ENCODE measurements at regions not wholly inside any gene's neighbourhood (a gene's known extent, or its start where the extent isn't known, plus 50 kb on each side); places are given as distances from the start of the nearest gene placed in this dataset.

DNA sequence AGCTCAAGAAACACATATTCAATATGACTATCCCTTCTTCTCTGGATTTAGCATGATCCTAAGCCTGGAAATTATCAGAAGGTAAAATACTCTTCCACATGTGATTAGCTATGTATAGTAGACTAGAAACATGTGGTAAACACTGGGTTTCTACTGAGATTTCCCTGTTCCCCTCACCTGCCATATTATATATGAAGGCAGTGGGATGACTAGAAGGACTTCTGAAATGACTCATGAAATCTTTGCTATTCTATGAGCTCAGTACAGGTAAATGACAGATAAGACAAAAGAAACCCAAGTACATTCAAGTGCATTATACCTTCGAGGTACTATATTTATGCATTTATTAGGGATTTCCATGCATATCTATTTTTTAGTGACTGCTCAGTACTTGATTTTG is 152.9 kb downstream of the DNAJB9 start:
- Histone ChIP-seq H3K4me3 (no peak overlapping the region), H3K79me2 (ENCODE audit: low read depth) (no peaks in the 10 kb centered on the region), H3K9ac (no peak overlapping the region), H3K27me3 (no peaks in the 10 kb centered on the region), H3K4me1 (peaks cover 10% of the 10 kb centered on the region), H3K9me3 (ENCODE audit: low read depth) (no peaks in the 10 kb centered on the region), H3K36me3 (no peaks in the 10 kb centered on the region), H2AFZ (replicated peaks) (no peak overlapping the region), H4K20me1 (ENCODE audit: low read depth) (no peaks in the 10 kb centered on the region), H3K4me2 (no peak overlapping the region), H3F3A (ENCODE audit: low read depth) (no peaks in the 10 kb centered on the region), H3K27ac (no peak overlapping the region)
- no peaks in the 10 kb centered on the region for H3K9me3 Mint-ChIP-seq
- no peak for DNase-seq (ENCODE audit: low spot score)
- peaks cover 27% of the 10 kb centered on the region for H3K4me1 Mint-ChIP-seq
- TF ChIP-seq, protein P1, sequence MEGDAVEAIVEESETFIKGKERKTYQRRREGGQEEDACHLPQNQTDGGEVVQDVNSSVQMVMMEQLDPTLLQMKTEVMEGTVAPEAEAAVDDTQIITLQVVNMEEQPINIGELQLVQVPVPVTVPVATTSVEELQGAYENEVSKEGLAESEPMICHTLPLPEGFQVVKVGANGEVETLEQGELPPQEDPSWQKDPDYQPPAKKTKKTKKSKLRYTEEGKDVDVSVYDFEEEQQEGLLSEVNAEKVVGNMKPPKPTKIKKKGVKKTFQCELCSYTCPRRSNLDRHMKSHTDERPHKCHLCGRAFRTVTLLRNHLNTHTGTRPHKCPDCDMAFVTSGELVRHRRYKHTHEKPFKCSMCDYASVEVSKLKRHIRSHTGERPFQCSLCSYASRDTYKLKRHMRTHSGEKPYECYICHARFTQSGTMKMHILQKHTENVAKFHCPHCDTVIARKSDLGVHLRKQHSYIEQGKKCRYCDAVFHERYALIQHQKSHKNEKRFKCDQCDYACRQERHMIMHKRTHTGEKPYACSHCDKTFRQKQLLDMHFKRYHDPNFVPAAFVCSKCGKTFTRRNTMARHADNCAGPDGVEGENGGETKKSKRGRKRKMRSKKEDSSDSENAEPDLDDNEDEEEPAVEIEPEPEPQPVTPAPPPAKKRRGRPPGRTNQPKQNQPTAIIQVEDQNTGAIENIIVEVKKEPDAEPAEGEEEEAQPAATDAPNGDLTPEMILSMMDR (IDR thresholded peaks at IDR 0.05), result no peak
- TF ChIP-seq EZH2phosphoT487 (IDR thresholded peaks at IDR 0.05), result no peak
- no peak for TF ChIP-seq EZH2 (IDR thresholded peaks at IDR 0.05)
- H3K27me3 Mint-ChIP-seq (ENCODE audit: insufficient read depth, low read depth), result no peaks in the 10 kb centered on the region
- H3K4me3 Mint-ChIP-seq, result no peak overlapping the region
- H3K36me3 Mint-ChIP-seq, result no peaks in the 10 kb centered on the region
- H3K27ac Mint-ChIP-seq, result no peak overlapping the region

DNA sequence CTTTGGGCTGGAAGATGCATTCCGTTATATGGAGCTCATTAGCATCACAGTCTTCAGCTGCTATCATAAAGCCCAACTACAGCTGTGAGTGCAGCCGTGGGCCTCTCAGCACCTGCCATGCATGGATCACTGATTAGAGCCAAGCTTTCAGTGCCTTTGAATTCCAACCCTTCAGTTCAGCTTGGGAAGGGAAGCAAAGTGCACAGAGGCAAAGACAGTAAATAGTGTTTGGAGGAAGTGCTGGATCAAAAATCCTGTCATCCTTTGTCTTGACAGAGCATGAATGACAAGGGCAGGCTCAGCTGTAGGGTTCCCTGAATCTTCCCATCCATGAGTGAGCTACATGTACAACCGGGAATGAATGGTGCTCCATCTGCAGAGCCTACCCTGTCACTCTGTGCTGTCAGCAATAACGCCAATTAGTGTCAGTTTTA is 153.7 kb downstream of the DNAJB9 start:
- Histone ChIP-seq H3K4me2 (no peak overlapping the region), H3K27ac (no peak overlapping the region), H2AFZ (replicated peaks) (no peak overlapping the region), H3K27me3 (no peaks in the 10 kb centered on the region), H3K36me3 (no peaks in the 10 kb centered on the region), H3K9me3 (ENCODE audit: low read depth) (no peaks in the 10 kb centered on the region), H3K9ac (no peak overlapping the region), H3F3A (ENCODE audit: low read depth) (no peaks in the 10 kb centered on the region), H3K4me1 (peaks cover 10% of the 10 kb centered on the region), H4K20me1 (ENCODE audit: low read depth) (no peaks in the 10 kb centered on the region), H3K79me2 (ENCODE audit: low read depth) (no peaks in the 10 kb centered on the region), H3K4me3 (no peak overlapping the region)
- peak; percentile 54 for DNase-seq (ENCODE audit: low spot score)
- no peaks in the 10 kb centered on the region for H3K27me3 Mint-ChIP-seq (ENCODE audit: insufficient read depth, low read depth)
- no peaks in the 10 kb centered on the region for H3K36me3 Mint-ChIP-seq
- peaks cover 27% of the 10 kb centered on the region for H3K4me1 Mint-ChIP-seq
- no peak overlapping the region for H3K27ac Mint-ChIP-seq
- H3K4me3 Mint-ChIP-seq, result no peak overlapping the region
- TF ChIP-seq EZH2phosphoT487 (IDR thresholded peaks at IDR 0.05) (no peak), EZH2 (IDR thresholded peaks at IDR 0.05) (no peak)
- no peaks in the 10 kb centered on the region for H3K9me3 Mint-ChIP-seq

DNA sequence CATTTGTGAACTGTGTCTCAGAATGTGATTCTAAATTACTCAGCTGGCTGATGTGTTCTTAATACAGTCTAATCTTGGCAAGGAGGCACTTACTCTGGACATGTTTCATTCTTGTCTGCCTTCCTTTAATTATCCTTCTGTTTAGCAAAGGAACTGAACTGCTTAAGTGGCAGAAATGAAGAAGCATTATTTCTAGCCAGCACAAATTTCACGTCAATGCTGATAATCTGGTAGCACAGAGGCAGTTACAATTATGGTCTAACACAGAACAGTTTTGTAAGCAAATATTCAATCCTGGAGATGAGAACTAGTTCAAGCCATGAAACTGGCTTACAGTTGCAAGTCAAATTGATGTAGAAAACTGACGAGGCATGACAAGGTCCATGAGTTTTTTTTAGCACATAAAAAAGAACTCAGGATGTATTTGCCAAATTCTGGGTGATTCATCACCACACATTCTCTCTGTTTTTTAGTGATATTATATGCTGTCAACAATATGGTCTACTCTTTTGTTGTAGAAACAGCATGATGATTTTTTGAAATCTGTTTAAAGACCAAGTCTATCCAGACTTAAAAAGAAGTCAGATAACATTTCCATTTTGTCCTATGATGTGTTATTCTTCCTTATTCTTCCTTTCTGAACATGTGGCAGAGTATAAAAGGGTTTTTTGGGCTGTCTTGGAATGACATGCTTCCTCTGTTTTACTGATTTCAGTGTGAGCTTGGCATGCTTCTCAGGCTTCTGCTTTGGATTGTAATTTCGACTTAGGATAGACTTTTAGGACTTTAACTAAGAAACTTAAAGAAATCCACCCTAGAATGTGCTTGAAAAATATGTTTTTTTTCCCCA is 154.8 kb downstream of the DNAJB9 start:
- Histone ChIP-seq H4K20me1 (ENCODE audit: low read depth) (no peaks in the 10 kb centered on the region), H3K9ac (no peak overlapping the region), H3K27me3 (no peaks in the 10 kb centered on the region), H3K79me2 (ENCODE audit: low read depth) (no peaks in the 10 kb centered on the region), H3K9me3 (ENCODE audit: low read depth) (no peaks in the 10 kb centered on the region), H3K4me2 (no peak overlapping the region), H3K36me3 (no peaks in the 10 kb centered on the region), H3K27ac (no peak overlapping the region), H2AFZ (replicated peaks) (no peak overlapping the region), H3K4me3 (no peak overlapping the region), H3F3A (ENCODE audit: low read depth) (no peaks in the 10 kb centered on the region), H3K4me1 (peaks cover 10% of the 10 kb centered on the region)
- Mint-ChIP-seq H3K4me3 (no peak overlapping the region), H3K27me3 (ENCODE audit: insufficient read depth, low read depth) (no peaks in the 10 kb centered on the region), H3K27ac (peak overlapping the region; percentile 7), H3K9me3 (no peaks in the 10 kb centered on the region), H3K4me1 (peaks cover 27% of the 10 kb centered on the region), H3K36me3 (no peaks in the 10 kb centered on the region)
- TF ChIP-seq EZH2 (IDR thresholded peaks at IDR 0.05) (no peak), EZH2phosphoT487 (IDR thresholded peaks at IDR 0.05) (no peak)
- TF ChIP-seq, protein P1 (IDR thresholded peaks at IDR 0.05), result no peak
- no peak for DNase-seq (ENCODE audit: low spot score)

DNA sequence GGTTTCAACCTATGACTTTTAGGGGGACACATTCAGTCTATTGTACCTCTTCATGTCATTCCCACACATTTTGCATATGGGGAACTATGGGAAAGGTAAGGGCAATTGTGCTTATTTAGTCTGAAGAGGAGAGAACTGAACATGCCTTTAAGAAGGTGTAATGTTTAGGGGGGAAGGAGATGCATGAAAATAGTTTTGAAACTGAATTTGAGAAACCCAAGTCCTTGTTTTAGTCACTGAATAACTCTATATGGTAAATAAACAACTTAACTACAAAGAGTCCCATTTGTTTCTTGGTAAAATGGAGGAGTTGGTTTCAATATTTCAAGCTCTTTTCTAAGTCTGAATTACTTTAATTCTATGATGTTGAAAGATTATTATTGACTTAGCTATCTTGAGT is 166.1 kb downstream of the DNAJB9 start:
- TF ChIP-seq, protein P1 (IDR thresholded peaks at IDR 0.05), result no peak
- no peak for TF ChIP-seq EZH2 (IDR thresholded peaks at IDR 0.05)
- TF ChIP-seq EZH2phosphoT487 (IDR thresholded peaks at IDR 0.05), result no peak
- no peak overlapping the region for H3K4me3 ChIP-seq
- no peak overlapping the region for H3K27ac Mint-ChIP-seq
- H3K9me3 ChIP-seq (ENCODE audit: low read depth), result no peaks in the 10 kb centered on the region
- H3K4me1 ChIP-seq, result no peaks in the 10 kb centered on the region
- H3K9ac ChIP-seq, result no peak overlapping the region
- H3K27me3 ChIP-seq, result no peaks in the 10 kb centered on the region
- H3K27ac ChIP-seq, result no peak overlapping the region
- no peaks in the 10 kb centered on the region for H3F3A ChIP-seq (ENCODE audit: low read depth)
- no peaks in the 10 kb centered on the region for H3K27me3 Mint-ChIP-seq (ENCODE audit: insufficient read depth, low read depth)
- no peak overlapping the region for H3K4me3 Mint-ChIP-seq
- no peaks in the 10 kb centered on the region for H3K36me3 ChIP-seq
- H3K9me3 Mint-ChIP-seq, result no peaks in the 10 kb centered on the region
- H2AFZ ChIP-seq (replicated peaks), result no peak overlapping the region
- H3K79me2 ChIP-seq (ENCODE audit: low read depth), result no peaks in the 10 kb centered on the region
- H3K4me1 Mint-ChIP-seq, result no peaks in the 10 kb centered on the region
- no peaks in the 10 kb centered on the region for H4K20me1 ChIP-seq (ENCODE audit: low read depth)
- H3K4me2 ChIP-seq, result no peak overlapping the region
- no peak for DNase-seq (ENCODE audit: low spot score)
- H3K36me3 Mint-ChIP-seq, result no peaks in the 10 kb centered on the region

Data from neural progenitor cell (in vitro differentiated cells).